ENCODE measurements at regions not wholly inside any gene's neighbourhood (a gene's known extent, or its start where the extent isn't known, plus 50 kb on each side); places are given as distances from the start of the nearest gene placed in this dataset.

DNA sequence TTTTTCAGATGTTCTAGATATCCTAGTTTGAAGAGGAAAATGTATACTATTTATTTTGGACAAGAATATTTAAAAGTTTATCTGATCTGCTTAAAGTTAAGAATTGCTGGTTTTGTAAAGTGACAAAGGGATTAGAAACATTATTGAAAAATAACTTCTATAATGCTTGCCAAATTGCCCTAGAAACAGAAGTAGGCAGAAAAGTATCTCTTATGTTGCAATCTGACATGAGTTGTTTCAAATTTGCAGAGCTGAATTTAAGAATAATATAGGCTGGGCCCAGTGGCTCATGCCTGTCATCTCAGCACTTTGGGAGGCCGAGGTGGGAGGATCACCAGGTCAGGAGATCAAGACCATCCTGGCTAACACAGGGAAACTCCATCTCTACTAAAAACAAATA, 777.1 kb downstream of the LIG4 start:
- no peaks in the 10 kb centered on the region for H3K27me3 Mint-ChIP-seq
- H3K4me1 Mint-ChIP-seq (ENCODE audit: low read depth) = no peaks in the 10 kb centered on the region
- no peaks in the 10 kb centered on the region for H3K36me3 Mint-ChIP-seq (ENCODE audit: low read depth)
- no peaks in the 10 kb centered on the region for H3K36me3 ChIP-seq (ENCODE audit: insufficient read depth, low read length)
- no peak overlapping the region for H3K27ac ChIP-seq (ENCODE audit: low read depth in 1 of 2, low read length in 2 of 2)
- ChIA-PET POLR2A (no interaction called here), CTCF (no interaction called here)
- intact Hi-C loops (cut with DNase I, micrococcal nuclease) = no loop called here
- H3K27ac Mint-ChIP-seq = no peak overlapping the region
- DNase-seq (no peak), ATAC-seq (ENCODE audit: poor library complexity) (no peak)
- no peak overlapping the region for H3K4me3 ChIP-seq (ENCODE audit: low read length)
- no peaks in the 10 kb centered on the region for H3K4me1 ChIP-seq (ENCODE audit: insufficient read depth, low read length)
- H3K4me3 Mint-ChIP-seq = no peak overlapping the region
- TF ChIP-seq, protein P1, sequence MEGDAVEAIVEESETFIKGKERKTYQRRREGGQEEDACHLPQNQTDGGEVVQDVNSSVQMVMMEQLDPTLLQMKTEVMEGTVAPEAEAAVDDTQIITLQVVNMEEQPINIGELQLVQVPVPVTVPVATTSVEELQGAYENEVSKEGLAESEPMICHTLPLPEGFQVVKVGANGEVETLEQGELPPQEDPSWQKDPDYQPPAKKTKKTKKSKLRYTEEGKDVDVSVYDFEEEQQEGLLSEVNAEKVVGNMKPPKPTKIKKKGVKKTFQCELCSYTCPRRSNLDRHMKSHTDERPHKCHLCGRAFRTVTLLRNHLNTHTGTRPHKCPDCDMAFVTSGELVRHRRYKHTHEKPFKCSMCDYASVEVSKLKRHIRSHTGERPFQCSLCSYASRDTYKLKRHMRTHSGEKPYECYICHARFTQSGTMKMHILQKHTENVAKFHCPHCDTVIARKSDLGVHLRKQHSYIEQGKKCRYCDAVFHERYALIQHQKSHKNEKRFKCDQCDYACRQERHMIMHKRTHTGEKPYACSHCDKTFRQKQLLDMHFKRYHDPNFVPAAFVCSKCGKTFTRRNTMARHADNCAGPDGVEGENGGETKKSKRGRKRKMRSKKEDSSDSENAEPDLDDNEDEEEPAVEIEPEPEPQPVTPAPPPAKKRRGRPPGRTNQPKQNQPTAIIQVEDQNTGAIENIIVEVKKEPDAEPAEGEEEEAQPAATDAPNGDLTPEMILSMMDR (IDR thresholded peaks at IDR 0.05) = no peak
- no peaks in the 10 kb centered on the region for H3K9me3 ChIP-seq (ENCODE audit: control insufficient read depth in 1 of 2, insufficient read depth in 1 of 2, low read length in 2 of 2)
- H3K27me3 ChIP-seq (ENCODE audit: control insufficient read depth in 1 of 2, insufficient read depth in 2 of 2, low read length in 2 of 2) = no peaks in the 10 kb centered on the region
- H3K9me3 Mint-ChIP-seq = peaks cover 3% of the 10 kb centered on the region

DNA sequence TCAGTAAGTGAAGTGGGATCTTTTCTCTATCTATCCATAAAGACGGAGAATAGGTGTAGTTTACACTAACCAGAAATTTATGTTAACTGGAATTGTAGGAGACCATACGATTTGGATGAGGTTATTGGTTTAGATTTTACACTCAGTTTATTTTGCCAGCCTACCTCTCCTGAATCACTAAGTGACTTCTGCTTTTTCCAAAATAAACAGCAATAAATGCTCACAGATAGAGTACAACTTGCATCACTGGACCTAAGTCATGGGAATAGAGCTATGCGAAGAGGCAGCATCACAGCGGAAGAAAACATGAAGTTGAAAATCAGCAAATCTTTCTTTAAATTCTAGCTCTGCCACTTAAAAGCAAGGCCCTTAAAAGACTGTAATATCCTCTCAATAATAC, 781.0 kb downstream of the LIG4 start:
- Mint-ChIP-seq H3K9me3 (no peaks in the 10 kb centered on the region), H3K4me1 (ENCODE audit: low read depth) (no peaks in the 10 kb centered on the region), H3K27ac (no peak overlapping the region), H3K27me3 (no peaks in the 10 kb centered on the region), H3K4me3 (no peak overlapping the region), H3K36me3 (ENCODE audit: low read depth) (no peaks in the 10 kb centered on the region)
- ATAC-seq (ENCODE audit: poor library complexity) (no peak), DNase-seq (no peak)
- no peaks in the 10 kb centered on the region for H3K9me3 ChIP-seq (ENCODE audit: control insufficient read depth in 1 of 2, insufficient read depth in 1 of 2, low read length in 2 of 2)
- H3K4me1 ChIP-seq (ENCODE audit: insufficient read depth, low read length) = no peaks in the 10 kb centered on the region
- TF ChIP-seq, protein P1 (IDR thresholded peaks at IDR 0.05) = no peak
- no peaks in the 10 kb centered on the region for H3K27me3 ChIP-seq (ENCODE audit: control insufficient read depth in 1 of 2, insufficient read depth in 2 of 2, low read length in 2 of 2)
- ChIA-PET CTCF (no interaction called here), POLR2A (no interaction called here)
- no peak overlapping the region for H3K4me3 ChIP-seq (ENCODE audit: low read length)
- H3K36me3 ChIP-seq (ENCODE audit: insufficient read depth, low read length) = no peaks in the 10 kb centered on the region
- H3K27ac ChIP-seq (ENCODE audit: low read depth in 1 of 2, low read length in 2 of 2) = no peak overlapping the region
- intact Hi-C loops (cut with DNase I, micrococcal nuclease) = no loop called here

DNA sequence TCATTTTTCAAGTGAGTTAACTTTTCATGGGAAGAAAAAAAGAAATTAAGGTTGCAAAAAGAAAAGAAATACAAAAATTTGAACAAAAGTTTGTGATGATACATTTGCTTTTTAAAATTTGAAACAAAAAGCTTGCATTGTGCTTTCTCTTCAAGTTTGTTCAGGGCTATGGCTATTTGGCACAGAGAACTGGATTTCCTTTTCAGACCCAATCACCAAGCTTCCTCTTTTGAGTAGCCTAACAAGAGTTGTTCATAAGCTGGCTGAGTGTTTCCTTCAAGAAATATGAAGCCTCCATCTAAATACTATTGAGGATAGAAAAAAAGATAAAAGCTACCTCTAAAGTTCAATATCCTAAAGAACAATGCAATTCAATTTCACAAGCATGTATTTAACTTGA, 787.8 kb downstream of the LIG4 start:
- CTCF ChIA-PET = no interaction called here

More for the DNA sequence above, 787.8 kb downstream of the LIG4 start:
- H3K36me3 ChIP-seq (ENCODE audit: insufficient read depth, low read length) = no peaks in the 10 kb centered on the region
- Mint-ChIP-seq H3K27me3 (no peaks in the 10 kb centered on the region), H3K27ac (no peak overlapping the region), H3K9me3 (peaks cover 5% of the 10 kb centered on the region), H3K4me1 (ENCODE audit: low read depth) (no peaks in the 10 kb centered on the region), H3K36me3 (ENCODE audit: low read depth) (no peaks in the 10 kb centered on the region), H3K4me3 (no peak overlapping the region)
- intact Hi-C loops (cut with DNase I, micrococcal nuclease) = no loop called here
- POLR2A ChIA-PET = no interaction called here
- no peaks in the 10 kb centered on the region for H3K9me3 ChIP-seq (ENCODE audit: control insufficient read depth in 1 of 2, insufficient read depth in 1 of 2, low read length in 2 of 2)
- TF ChIP-seq, protein P1 (IDR thresholded peaks at IDR 0.05) = no peak
- no peak overlapping the region for H3K27ac ChIP-seq (ENCODE audit: low read depth in 1 of 2, low read length in 2 of 2)
- DNase-seq = no peak
- ATAC-seq (ENCODE audit: poor library complexity) = no peak
- no peaks in the 10 kb centered on the region for H3K4me1 ChIP-seq (ENCODE audit: insufficient read depth, low read length)
- H3K27me3 ChIP-seq (ENCODE audit: control insufficient read depth in 1 of 2, insufficient read depth in 2 of 2, low read length in 2 of 2) = no peaks in the 10 kb centered on the region
- H3K4me3 ChIP-seq (ENCODE audit: low read length) = no peak overlapping the region

Measured in CD4-positive, alpha-beta T cell (primary cell).